ENCODE measurements at regions not wholly inside any gene's neighbourhood (a gene's known extent, or its start where the extent isn't known, plus 50 kb on each side); places are given as distances from the start of the nearest gene placed in this dataset.

DNA sequence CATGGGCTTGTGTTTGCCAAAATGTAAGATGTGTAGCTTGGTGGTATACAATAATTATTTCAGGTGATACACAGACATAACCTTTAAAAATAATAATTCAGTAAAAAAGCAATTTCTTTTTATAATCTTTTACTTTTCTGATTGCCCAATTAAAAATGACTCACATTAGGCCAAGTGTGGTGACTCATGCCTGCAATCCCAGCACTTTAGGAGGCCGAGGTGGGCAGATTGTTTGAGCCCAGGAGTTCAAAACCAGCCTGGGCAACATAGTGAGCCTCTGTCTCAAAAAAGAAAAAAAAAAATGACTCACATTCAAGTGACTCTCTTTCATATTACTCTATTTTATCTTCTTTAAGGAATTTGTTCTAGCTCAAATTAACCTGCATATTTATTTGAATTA lies 449.4 kb upstream of the HTR2C start:
- no peak for TF ChIP-seq EZH2 (IDR thresholded peaks at IDR 0.05; ENCODE audit: borderline replicate concordance, low read length)
- TF ChIP-seq, protein P1, sequence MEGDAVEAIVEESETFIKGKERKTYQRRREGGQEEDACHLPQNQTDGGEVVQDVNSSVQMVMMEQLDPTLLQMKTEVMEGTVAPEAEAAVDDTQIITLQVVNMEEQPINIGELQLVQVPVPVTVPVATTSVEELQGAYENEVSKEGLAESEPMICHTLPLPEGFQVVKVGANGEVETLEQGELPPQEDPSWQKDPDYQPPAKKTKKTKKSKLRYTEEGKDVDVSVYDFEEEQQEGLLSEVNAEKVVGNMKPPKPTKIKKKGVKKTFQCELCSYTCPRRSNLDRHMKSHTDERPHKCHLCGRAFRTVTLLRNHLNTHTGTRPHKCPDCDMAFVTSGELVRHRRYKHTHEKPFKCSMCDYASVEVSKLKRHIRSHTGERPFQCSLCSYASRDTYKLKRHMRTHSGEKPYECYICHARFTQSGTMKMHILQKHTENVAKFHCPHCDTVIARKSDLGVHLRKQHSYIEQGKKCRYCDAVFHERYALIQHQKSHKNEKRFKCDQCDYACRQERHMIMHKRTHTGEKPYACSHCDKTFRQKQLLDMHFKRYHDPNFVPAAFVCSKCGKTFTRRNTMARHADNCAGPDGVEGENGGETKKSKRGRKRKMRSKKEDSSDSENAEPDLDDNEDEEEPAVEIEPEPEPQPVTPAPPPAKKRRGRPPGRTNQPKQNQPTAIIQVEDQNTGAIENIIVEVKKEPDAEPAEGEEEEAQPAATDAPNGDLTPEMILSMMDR (IDR thresholded peaks at IDR 0.05; ENCODE audit: low read length): no peak

All from OCI-LY1 (cell line).